EL (cell line): ENCODE measurements at regions not wholly inside any gene's neighbourhood (a gene's known extent, or its start where the extent isn't known, plus 50 kb on each side); places are given as distances from the start of the nearest gene placed in this dataset.
A peak's percentile ranks its signal among the peaks of the same experiment; 100 is the strongest.

Source experiments
- DNase-seq: peaks from one replicate; pipeline ENCODE4 v3.0.0-alpha.2; 2016

GRCh38 chr18:24741965-24742724, 281.7 kb downstream of the HRH4 start:
- DNase-seq: peak; percentile 17

GRCh38 chr18:24754583-24755253, 294.3 kb downstream of the HRH4 start:
- DNase-seq: no peak

- no peak for DNase-seq
These were observed 295.9 kb downstream of the HRH4 start for GRCh38 chr18:24756385-24756784.

- DNase-seq: no peak
These were observed 296.7 kb downstream of the HRH4 start for GRCh38 chr18:24757134-24757533.

- DNase-seq: no peak
These were observed 301.3 kb downstream of the HRH4 start for GRCh38 chr18:24761765-24762164.

GRCh38 chr18:24762511-24762910, 302.1 kb downstream of the HRH4 start:
- no peak for DNase-seq

GRCh38 chr18:24763765-24764513, 303.5 kb downstream of the HRH4 start:
- peak; percentile 3 for DNase-seq

GRCh38 chr18:24764766-24765165, 304.3 kb downstream of the HRH4 start:
- DNase-seq: no peak

- DNase-seq: peak; percentile 26
These were observed 305.9 kb downstream of the HRH4 start for GRCh38 chr18:24766376-24766775.

- DNase-seq: no peak
These were observed 310.0 kb downstream of the HRH4 start for GRCh38 chr18:24770311-24771024.

- no peak for DNase-seq
These were observed 310.9 kb downstream of the HRH4 start for GRCh38 chr18:24771300-24771699.

GRCh38 chr18:24773101-24773500, 312.7 kb downstream of the HRH4 start:
- DNase-seq: no peak

GRCh38 chr18:24776019-24776418, 315.6 kb downstream of the HRH4 start:
- DNase-seq: no peak

GRCh38 chr18:24778810-24779418, 318.5 kb downstream of the HRH4 start:
- DNase-seq: no peak

- no peak for DNase-seq
These were observed 322.1 kb downstream of the HRH4 start for GRCh38 chr18:24782566-24782965.

GRCh38 chr18:24785019-24785418, 324.6 kb downstream of the HRH4 start:
- DNase-seq: no peak

- no peak for DNase-seq
These were observed 325.6 kb downstream of the HRH4 start for GRCh38 chr18:24786027-24786426.

GRCh38 chr18:24790347-24790746, 329.9 kb downstream of the HRH4 start:
- no peak for DNase-seq

GRCh38 chr18:24791751-24792545, 331.5 kb downstream of the HRH4 start:
- DNase-seq: no peak

- no peak for DNase-seq
These were observed 333.3 kb downstream of the HRH4 start for GRCh38 chr18:24793742-24794141.

- no peak for DNase-seq
These were observed 334.7 kb downstream of the HRH4 start for GRCh38 chr18:24795129-24795528.

- no peak for DNase-seq
These were observed 337.5 kb downstream of the HRH4 start for GRCh38 chr18:24797981-24798380.
